ENCODE measurements at regions not wholly inside any gene's neighbourhood (a gene's known extent, or its start where the extent isn't known, plus 50 kb on each side); places are given as distances from the start of the nearest gene placed in this dataset.

DNA sequence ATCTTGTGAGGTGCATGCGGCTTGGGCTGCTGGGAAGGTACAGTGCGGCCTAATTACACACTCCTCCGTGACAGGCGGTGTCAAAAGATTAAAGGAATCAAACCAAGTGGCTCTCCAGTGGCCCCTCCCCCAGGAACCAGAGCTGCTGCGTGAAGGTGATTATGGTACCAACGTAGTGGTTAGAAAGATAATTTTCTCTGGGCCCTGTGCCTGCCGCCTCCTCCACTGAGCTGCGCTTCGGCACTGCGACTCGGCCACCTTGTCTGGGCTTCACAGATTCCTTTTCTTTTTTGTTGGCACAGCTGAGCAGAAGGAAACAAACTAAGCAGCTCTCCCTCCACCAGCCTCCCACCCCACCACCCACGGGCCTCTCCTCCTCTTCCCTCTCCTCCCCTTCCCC, 113.2 kb upstream of the SDK2 start:
- no peak for DNase-seq

DNA sequence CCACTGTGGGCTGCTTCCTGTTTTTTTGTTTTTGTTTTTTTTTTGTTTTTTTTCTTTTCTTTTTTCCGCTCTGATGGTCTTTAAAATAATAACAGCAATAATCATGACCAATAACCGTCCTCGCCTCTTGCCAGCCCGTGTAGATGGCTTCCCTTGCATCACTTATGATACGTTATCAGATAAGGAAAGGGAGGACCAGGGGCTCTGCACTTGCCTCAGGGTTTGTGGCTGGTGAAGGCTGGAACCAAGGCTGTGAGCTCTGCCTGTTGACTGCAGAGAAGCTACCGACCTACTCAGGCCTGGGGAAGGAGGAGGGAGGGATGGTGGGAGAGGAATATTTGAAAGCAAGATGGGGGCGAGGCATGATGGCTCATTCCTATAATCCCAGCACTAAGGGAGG, 114.0 kb upstream of the SDK2 start:
- no peak for DNase-seq

DNA sequence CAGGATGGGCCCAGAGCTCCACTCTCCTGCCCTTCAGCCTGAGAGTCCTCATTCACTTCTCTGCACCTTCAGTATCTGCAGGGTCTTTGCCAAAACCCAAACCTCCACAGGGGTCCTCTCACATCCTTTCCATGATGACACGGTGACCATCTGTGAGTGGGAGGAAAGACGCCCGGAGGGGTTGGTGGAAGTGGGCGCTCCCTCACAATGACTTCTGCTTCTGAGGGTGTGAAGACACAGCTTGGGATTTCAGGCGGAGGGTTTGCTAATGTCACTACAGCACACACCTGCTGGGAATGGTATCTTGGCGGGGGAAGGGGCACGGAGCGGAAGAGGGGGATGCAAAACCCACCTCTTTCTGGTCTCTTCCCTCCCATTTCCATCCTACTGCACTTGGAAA, 115.1 kb upstream of the SDK2 start:
- DNase-seq, result no peak

DNA sequence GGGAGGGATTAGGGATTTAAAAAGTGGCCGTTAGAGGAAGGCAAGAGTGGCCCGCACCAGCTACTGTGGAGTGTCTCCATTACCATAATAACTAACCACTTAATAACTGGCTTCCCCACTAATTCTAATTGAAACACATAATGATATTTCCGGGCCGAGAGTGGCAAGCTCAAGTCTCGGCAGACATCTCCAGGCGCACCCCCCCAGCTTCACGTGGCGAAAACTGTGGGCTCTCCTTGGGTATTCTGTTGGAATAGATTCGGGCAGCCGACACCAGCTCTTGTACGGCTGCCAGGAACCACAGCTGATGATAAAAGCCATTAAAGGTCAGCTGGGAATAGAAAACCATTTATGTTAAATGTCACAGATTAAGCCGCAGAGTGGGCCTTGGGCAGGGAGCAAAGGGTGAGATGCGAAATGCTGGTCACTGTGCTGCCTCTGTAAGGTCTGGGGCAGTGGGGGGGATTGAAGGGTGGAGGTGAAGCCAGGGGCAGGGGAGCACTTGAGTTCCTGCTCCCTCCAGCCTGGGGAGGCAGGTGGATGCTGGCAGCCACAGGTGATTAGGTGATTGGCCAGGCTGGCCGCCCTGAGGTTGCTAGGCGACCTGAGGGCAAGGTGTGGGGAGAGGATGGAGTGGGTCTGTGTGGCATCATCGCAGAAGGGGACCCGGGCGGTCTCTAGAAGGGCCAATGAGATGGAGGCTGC, 115.6 kb upstream of the SDK2 start:
- no peak for DNase-seq

DNA sequence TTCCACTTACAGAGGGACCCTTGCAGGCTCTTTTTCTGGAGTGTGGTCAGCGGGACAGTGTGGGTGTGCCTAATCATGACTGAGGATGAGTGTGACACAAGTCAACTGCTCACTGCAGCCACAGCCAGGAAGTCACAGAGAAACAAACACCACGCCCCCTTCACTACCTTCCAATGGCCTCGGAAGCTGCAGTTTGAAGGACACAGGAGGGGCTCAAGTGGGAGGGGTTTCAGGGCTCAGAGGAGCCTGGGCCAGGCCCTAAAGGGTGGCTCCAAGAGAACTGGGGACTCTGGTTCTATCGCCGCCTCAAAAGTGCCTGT, 116.2 kb upstream of the SDK2 start:
- no peak for DNase-seq

DNA sequence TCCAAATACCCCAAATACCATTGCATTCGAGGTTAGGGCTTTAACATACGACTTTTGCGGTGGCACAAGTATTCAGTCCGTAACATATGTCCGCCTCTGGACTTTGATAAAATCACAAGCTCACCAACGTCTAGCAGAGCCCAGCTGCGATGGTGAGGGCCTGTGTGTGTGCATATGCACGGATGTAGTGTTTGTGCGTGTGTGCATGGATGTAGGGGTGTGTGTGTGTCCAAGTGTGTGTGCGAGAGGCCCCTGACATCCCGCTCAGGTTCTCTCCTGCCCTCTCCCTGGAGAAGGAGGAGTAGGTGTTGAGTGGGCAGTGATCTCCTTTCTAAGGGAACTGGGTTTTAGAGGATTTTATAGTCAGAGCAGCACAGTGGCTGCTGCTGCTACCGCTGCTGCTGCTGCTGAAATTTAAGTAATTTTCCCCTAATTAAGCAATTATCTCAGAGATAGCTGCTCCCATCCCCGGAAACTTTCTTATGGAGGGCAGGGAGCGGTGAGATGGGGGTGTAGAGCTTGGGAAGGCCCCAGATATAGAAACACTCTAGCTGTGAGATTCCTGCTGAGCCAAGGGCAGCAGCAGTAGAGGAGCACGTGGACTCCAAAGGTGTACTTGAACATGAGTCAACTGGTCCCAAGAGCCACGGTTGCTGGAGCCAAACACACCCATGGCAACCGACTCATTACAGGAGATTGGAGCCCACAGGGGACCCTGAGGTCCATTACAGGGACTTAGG, 121.7 kb upstream of the SDK2 start:
- no peak for DNase-seq

DNA sequence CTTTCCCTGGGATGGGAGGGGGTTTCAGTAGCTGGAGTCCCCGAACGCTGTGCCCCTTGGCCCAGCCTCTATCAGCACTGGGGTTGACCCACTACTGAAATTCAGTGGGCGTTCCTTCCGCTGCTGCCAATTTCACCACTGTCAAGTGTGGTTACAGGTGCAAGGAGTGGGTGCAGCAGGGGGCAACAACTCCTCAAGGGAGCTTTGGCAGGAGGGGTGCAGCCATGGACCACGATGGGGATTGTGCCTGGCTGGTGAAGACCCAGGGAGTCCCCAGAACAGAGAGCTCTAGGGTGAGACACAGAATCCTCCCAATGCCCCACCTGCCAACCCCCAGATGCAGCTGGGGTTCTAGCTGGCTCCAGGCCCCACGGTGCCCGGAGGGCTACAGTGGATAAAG, 123.5 kb upstream of the SDK2 start:
- no peak for DNase-seq

DNA sequence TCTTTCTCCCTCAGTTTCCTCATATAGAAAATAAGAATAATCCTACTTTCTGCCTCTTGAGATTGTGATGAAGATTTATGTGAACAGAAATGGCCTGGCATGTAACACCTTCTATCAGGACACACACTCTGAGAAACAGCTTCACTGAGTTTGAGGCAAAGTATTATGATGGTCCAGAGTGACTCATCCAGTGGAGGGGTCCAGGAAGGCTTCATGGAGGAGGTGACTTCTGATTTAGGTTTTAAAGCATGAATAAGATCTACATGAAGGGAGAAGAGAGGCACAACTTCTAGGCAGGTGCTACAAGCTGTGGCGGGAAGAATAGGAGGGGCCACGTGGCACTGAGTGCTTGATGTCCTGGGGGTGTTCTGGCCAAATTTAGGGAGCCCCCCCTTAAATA, 124.4 kb upstream of the SDK2 start:
- DNase-seq, result no peak

DNA sequence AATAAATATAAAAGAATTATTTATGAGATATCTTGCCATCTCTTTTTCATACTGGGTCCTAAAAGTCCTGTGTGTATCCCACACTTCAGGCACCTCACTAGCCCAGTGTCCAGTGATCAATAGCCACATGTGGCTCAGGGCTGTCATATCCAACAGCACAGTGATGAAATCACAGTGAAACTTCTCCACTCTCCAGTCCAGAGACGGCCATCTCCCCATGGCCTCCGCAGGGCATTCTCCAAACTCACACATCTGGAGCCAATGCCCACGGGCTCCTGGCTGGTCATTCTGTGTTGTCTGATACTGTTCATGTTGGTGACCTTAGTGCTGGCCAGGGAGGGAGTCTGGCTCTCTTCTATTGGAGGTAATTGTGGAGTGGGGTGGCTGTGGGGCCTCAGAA, 125.2 kb upstream of the SDK2 start:
- no peak for DNase-seq

DNA sequence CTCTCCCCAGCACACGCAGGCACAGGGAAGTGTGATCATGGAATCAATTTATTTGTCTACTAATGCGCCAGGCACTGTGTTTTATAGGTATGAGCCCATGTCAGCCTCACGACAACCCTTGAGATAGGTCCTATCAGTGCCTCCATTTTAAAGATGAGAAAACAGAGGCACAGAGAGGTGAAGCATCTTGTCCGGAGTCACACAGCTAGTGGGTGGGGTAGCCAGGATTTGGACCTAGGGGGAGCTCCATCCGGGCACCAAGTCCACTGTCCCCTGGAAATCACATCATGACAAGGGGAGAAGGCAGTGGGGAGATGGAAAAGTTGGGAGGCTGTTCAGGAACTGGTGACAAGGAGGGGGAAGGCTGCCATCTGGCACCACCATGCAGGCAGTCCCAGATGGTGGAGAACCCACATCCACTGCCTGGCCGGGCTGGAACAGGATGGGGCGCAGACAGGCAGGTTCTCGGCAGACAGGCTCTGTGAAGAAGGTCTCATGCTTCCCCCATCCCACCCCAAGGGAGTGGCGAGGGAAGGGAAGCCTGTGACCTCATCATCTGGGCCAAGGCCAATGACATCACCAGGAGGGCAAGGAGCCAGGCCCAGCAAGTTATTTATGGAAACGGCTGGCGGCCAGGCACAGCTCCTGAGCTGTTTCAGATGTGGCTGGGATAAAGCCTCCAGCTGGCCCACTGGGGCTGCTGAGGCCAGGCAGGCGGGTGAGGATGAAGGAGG, 126.0 kb upstream of the SDK2 start:
- DNase-seq, result no peak

DNA sequence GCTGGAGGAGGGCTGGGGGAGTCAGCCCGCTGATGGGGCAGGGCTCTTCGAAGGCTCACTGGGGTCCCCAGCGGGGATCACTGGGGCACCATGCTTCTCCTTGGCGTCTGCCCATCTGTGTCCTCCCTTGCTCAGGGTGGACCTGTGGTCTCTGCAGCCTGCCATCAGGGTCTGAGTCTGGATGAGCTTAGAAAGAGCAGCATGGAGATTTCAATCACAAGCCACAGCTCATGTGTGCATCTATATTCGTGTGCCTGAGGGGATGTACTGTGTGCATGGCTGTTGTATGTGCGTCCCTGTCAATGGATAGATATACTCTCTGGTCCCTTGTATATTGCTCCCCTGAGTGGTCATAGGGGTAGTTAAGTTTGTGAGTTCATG, 126.6 kb upstream of the SDK2 start:
- DNase-seq, result no peak

DNA sequence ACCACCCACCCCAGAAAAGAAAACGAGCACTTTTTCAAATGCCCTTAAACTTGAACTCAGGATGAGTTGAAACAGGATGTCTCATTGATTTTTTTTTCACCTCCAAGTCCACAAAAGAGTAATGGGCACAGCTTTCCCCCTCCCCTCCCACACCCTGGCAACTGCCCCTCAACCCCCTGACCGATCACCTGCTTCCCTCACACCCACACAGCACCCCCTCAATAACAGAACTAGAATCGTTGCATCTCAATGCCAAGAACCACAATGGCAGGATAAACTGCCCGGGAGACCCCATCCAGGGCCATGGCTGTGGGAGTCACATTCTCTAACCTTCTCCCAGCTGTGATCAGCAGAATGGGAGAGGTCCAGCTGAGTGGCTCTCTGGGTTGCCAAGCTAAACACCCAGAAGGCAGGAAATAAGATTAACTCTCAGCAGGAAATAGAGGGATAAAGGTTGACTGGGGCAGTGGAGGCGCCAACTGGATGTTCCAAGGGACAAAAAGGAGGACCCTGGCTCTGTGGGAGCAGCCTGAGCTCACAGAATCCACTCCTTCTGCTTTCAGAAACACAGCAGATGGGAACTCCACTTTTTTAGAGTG, 128.0 kb upstream of the SDK2 start:
- DNase-seq, result no peak

DNA sequence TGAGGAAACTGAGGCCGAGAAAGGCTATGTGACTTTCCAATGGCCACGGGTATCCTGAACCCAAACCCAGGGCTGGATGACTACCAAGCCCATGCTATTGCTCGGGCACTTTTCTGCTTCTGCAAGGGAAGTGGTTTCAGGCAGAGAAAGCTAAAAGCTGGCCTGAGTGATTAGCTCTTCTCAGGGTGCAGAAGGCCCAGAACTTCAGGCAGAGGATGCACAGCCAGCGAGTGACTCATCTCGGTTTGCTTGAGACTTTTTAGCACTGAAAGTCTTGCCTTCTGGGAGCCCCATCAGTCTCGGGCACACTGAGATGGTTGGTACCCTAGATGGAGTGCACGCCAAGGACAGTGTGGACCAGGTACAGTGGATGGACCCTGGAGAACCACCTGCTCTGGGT, 129.5 kb upstream of the SDK2 start:
- no peak for DNase-seq

DNA sequence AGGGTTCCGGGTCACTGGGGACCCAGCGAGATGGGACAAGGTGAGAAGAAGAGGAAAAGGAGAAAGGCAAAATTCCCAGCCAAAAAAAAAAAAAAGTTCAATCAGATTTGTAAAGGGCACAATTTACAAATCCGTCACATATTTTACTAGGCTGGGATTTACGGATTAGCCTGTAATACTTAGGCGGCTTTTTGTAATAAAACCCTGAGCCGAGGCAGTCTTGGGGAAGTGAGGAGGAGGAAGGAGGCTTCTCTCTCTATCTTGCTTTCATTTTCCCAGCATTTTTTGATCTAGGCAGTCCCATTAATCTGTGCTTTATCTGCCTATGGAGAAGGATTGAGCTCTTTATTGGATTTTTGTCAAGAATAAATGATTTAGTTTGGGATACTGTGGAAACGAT, 130.6 kb upstream of the SDK2 start:
- no peak for DNase-seq

DNA sequence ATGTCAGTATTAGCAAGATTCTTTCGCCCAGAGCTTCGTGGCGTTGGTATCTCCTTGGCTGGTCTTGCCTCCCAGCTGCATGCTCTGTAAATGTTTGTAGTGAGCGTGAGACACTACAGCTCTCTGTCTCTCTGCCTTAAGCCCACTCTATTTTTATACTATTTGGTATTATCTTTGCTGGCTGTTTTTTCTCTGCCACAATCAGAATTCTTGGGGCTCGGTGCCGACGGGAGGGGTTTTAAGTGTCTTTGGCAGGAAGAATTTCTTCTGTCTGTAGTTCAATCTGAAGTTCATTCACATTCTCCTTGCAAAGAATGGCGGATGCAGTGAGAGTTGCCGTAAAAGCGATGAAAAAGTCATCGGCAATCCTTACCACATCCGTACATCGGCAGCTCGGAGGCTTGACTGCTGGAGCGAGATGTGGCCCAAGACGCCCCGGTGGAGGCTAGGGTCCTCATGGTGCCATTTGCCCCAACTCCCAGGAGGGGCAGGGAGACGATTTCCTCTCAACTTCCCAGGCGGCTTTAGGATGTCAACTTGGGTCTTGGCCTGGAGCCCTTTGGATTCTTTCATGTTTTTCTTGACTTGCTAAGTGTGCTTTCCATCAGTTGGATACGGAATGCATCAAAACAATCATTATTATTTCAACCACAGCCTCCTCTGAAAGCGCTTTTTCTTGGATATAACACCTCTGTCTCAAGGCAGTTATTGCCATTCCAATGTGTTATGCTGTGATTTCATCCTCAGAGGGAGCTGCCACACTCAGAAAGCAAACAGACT, 132.3 kb upstream of the SDK2 start:
- no peak for DNase-seq

DNA sequence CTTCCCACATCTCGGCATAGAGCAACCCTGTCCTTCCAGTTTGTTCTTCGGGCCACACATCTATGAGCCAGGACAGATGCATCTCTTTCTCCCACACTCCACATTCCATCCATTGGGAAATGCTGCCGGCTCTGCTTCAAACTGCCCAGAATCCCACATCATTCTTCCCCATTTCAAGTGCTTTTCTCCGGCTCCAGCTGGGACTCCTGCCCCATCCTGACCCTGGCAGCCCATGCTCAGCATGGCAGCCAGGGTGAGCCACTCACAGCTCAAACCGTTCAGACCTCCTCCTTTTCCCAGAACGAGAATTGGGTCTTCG, 132.8 kb upstream of the SDK2 start:
- DNase-seq, result no peak

DNA sequence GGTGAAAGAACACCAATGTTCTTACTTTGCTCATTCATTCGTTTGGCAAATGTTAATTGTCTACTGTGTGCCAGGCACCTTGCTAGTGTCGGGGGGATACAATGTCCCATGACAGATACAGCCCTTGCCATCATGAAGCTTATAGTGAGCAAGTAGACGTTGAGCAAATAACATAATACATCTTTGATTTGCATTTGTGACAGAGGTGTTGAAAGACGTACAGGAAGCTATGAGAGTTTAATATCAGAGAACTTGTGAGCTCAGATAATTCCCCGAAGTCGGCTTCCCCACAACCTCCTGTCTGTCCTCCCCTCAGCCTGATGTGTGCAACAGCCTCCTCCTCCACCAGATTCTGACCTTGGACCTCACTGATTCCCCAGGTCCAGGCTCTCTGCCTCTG, 138.0 kb upstream of the SDK2 start:
- no peak for DNase-seq

DNA sequence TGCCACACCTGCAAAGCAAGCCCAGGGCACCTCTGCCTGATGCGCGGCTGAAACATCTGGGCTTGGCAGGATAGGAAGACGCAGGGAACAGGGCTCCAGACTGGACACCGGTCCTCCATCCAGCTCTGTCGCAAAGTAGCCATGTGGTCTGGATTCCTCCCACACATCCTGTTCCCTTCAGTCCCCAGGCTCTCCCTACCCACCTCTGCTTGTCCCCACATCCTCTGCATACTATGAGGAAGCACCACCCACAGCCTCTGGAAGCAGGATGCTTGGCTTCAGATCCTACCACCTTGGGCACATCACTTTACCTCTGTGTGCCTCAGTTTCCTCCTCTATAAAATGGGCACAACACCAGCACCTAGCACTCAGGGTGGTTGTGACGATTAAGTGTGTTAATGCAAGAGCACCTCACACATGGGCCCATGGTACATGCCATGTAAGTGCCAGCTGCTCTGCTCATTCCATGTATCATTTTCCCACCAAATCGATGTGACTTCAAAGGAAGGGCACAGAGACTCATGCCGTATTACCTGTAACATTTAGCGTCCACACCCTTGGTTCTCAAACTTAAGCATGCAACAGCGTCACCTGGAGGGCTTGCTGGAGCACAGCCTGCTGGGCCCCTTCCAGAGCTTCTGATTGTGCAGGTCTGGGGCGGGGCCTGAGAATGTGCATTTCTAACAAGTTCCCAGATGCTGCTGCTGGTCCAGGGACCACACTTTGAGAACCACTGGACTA, 138.6 kb upstream of the SDK2 start:
- no peak for DNase-seq

DNA sequence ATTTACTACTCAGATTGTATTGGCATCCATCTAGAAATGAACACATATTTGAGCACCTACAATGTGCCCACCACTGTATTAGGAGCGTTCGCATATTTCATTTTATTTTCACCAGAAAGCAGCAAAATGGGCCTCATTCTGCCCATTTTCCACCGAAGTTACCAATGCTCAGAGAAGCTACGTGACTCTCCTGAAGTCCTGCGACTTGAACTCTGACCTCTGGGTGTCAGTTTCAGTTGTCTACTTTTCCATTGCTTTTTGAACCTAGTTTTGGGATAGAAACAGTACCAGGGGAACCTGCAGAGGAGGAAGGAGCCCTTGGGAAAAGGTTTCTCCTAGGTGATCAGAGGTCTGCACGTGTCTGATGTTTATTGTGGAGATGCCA, 139.1 kb upstream of the SDK2 start:
- no peak for DNase-seq

DNA sequence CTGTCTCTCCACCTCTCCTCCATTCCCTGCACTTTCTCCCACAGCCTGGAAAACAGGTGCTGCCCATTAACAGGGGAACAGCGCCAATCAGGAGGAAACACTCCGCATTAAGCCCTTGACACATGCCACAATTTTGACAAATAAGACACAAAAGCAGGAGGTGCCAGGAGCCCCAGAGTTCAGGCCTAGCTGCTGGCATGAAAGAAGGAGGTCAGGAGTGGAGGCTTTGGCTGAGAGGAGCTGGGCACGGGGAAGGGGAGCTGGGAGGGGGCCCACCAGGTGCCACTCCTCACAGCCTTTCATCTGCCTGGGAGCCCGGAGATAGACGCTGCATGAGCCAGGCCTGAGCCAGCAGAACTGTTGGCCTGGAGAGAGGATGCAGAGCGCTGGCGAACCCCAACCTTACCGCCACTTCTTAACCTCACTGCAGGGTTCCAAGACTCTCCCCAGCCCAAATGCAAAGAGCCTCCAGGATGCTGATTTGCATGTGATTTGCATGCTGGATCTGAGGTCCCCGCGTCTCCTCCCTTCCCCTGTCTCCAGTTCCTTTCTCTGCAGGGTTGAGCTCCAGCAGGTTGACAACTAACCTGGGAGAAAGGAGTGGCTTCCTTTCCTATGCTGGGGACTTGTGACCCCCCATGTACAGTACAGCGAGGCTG, 139.8 kb upstream of the SDK2 start:
- no peak for DNase-seq

DNA sequence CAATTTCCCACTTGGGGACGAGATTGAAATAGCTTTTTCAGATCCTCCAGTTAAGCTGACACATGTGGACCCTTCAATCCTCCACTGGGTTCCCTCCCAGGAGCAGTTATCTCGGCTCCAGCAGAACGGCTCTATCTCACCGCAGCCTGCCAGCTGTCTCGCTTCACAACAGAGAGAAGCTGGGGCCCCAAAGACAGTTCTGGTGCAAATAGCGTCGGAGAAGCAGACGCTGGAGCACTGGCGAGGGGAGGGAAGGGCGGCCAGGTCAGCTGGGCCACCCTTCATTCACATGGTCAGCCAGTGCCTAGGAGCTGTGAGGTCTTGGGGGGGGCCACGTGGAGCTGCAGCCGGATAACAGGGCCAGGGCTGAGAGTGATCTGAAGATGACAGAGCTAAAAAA, 141.3 kb upstream of the SDK2 start:
- no peak for DNase-seq
